Thyroid gland (tissue), 4 donors: ENCODE measurements at regions not wholly inside any gene's neighbourhood (a gene's known extent, or its start where the extent isn't known, plus 50 kb on each side); places are given as distances from the start of the nearest gene placed in this dataset.

Experiments used
- CTCF ChIP-seq, 6 experiments: fragments of 200-600 bp in 3 of 6; fragments of 450-650 bp in 3 of 6; sonication (generic) in 3 of 6; IDR thresholded peaks; one replicate each; pipeline ENCODE4 v1.5.1; 2016 to 2019; ENCODE audit warnings: antibody characterized with exemption in 6 of 6, mild to moderate bottlenecking in 2 of 6, inconsistent platforms in 1 of 6, moderate library complexity in 1 of 6
- POLR2A ChIP-seq, 2 donors: fragments of 450-650 bp; IDR thresholded peaks; one replicate each; pipeline ENCODE4 v1.6.1; 2017; ENCODE audit warnings: antibody characterized with exemption in 2 of 2, mild to moderate bottlenecking in 2 of 2, moderate library complexity in 1 of 2

GRCh38 chr4:28351102-28351501 lies 1490.5 kb downstream of the STIM2 start:
- TF ChIP-seq CTCF (IDR thresholded peaks at IDR 0.05) (no peak), POLR2A (IDR thresholded peaks at IDR 0.05) (no peak)
